NCI-H82 treated with DMSO at 0.1 percent for 48 hours (cell line): ENCODE measurements at regions not wholly inside any gene's neighbourhood (a gene's known extent, or its start where the extent isn't known, plus 50 kb on each side); places are given as distances from the start of the nearest gene placed in this dataset.

Source experiments
- DNase-seq: peaks from one replicate; lab custom pipeline; 2025; ENCODE audit not compliant: unreplicated experiment; lab: John Stamatoyannopoulos, UW

DNA sequence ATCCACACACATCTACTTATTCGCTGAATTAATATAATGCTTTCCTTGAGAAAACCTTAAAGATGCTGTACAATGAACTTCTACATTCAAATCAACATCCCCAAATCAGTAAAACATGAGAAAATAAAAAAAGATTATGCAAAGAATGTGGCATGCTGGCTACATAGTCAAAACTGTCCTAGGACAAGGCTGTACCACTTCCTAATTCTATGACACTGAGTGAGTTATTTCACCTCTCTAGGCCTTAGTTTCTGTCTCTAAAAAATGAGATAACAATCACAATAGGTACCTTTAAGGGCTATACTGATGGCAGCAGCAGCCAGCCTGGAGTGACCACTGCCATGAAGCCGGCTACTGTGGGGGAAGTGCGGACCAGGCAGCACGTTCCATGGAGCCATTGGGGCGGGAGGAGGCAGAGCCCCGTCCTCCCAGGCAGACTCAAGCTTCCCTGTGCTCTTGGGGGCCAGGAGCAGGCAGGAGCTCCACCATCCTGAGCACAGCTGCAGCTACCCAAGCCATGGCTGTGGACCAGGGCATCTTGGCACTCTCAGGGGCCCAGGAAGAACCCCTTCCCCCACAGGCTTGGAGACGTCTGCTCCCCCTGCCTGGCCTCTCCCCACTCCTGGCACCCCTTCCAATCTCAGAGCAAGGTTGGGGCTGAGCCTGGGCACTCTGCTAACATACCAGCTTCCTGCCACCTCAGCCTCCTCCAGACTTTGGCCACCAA lies 110.2 kb downstream of the ELAPOR2 start:
- DNase-seq: no peak

DNA sequence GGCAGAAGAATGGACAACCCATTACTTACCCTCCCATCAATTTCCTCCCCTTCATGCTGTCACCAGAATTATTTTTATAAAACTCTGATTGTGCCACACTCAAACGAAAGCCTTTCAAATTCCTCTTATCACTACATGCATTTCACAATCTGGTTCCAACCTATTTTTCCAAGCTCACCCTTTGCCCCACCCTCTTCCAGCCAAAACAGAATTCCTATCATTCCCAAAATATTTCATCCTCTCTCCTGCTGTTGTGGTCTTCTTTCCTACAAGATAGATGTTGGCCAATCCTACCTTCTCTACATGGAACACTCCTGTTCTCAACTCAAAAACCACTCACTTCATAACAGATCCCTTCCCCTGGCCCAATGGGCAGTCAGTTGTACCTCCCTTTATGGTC lies 111.5 kb downstream of the ELAPOR2 start:
- no peak for DNase-seq

DNA sequence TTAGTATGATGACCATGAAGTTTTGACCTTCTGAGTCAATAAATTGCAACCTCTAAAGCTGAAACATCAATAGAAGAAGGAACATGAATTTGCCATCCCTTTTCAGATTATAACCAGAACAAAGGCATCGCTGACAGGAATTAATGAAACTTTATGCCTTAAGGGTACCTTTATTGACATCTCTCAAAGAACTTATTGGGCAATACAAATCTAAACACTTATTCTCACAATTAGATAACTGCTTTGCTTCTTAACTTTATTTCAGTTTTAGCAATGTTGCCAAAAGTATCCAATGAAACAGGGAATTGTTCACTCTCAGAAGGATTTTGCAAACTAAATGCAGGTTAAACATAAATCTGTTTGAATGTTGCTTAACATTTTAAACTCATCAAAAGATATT lies 116.0 kb downstream of the ELAPOR2 start:
- DNase-seq: no peak

DNA sequence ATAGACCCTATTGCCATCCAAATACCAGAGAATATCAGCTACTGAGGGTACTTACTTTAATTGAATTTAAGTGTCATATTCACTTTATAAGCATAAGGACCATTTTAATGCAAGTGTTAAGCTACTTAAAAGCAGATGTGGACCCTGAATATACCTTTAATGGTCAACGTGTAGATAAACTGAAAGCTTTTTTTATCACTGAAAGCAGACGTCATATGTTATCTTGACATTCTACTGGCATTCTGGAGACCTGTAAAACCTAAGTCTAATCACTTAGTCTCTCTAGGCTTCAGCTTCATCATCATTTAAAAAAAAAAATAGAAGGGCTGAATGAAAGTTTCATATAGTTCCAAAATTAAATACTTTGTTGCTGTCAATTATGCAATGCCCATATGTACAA lies 116.5 kb downstream of the ELAPOR2 start:
- peak; percentile 37 for DNase-seq

DNA sequence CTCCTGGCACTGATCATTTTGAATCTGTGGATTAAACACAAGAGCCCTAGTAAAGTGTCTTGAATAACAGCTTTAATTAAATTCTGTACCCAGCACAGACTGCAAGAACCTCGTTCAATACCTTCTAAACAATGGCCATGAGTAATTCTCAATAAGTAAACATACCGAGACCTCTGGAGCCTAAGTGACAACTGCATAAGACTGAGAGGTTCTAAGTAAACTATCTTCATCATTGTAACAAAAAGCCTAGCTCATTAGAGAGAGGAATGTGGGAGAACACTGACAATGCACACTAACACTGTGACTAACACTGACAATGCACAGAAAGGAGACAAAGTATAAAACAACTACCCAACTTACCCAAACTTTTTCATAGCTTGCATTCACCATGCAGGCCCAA lies 117.4 kb downstream of the ELAPOR2 start:
- no peak for DNase-seq

DNA sequence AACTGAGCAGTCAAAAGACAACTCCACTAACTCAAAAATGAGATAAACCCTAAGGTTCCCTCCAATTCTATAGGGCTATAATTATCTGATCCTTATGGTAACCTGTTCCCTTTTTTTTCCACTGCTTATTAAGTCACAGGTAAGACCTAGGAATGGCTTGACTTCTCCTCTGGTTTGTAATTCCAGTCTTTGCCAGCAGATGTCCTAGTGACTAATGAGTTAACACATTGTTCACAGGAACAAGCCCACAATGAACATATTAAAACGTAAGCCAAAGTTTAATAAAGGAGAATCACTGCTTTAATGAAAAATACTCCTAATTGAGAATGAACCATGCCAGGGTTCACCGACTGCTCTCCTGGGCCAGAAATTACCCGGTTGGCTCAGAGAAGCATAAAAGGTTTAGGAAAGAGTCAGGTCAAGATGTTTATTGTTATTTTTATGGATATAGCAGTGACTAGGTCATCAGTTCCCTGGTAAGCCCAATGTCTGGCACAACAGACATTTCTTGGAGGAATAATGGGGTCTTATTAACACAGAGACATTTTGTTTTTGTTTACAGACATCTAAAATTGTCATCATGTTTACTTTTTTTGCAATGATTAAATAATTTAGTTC lies 120.1 kb downstream of the ELAPOR2 start:
- DNase-seq: peak; percentile 28

DNA sequence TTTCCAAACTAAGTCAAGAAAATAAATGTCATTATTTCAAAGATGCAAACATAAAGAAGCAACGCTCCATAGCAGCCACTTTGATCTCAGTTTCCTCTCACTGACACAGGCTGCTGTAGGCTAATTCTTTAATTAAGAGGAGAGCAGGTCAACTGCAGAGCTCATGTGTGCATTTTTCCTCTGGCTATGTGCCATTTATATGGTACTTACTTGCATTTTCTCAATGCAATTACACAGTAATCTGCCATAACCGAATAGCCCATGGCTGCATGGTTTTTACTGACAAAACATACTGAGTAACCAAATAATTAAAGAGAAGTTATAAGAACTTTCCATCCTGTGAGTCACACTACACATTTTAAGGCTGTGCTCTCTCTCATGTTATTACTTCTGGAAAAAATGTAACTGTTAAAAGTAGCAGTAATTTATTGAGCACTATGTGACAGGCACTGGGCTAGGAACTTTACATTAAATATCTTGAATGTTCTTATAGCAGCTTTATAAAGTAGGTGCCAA lies 122.0 kb downstream of the ELAPOR2 start:
- no peak for DNase-seq

DNA sequence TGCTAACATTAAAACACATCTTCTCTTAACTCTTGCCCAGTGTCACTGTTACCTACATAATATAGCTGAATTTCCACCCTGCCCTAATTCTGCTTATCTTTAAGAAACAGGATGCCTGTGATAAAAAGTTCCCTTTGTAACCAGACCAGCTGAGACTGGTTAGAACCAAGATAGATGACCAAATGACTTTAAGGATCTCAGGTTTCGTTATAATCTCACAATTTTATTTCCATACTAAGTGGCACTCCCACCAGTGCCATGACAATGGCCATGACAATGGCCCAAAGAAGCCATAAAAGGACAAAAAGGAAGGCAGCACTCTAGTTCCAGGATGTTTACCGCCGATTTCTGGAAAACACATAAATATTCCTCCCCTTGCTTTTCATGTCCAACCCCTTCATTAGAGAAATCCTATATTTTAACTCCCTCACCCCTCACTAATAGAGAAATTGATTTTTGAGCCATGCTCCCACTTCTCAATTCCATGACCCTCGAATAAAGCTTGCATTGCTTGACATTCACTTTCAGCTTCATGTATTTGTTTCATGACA lies 126.1 kb downstream of the ELAPOR2 start:
- DNase-seq: no peak

DNA sequence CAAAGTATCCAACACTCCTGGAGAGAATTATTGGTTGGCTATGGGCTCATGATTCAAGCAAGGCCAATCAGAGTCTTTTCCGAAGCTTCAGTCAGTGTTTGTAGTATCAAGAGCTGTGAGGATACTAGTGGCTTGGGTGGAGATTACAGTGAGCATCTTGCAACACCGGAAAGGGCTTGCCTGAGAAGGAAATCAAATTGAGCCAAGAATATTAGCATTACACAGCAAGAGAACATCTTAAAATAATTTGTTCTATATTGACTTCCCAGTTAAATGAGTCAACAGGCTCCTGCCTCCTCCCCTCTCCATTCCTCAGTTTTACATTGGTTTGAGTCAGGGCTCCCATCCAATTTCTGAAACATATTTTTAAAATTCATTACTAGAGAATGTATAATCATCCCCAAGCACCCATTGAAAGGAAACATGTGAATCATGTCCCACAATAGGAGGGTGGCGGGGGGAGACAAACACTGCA lies 127.4 kb downstream of the ELAPOR2 start:
- DNase-seq: no peak

DNA sequence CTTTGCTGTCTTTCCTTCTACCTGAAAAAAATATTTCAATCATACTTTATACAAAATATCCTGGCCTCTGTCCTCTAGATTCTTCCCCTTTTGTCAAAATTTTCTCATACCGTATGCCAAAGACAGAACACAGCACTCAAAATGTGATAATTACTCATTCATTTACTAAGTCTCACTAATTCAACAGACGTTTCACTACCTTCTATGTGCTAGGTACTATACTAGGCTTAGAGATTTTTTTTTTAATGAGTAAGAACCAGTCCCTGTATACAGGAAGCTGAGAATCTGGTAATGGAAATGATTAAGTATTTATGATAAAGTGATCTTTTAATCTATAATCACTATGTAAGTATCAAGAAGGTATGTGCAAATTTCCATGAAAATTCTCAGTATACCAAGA lies 128.0 kb downstream of the ELAPOR2 start:
- DNase-seq: no peak

DNA sequence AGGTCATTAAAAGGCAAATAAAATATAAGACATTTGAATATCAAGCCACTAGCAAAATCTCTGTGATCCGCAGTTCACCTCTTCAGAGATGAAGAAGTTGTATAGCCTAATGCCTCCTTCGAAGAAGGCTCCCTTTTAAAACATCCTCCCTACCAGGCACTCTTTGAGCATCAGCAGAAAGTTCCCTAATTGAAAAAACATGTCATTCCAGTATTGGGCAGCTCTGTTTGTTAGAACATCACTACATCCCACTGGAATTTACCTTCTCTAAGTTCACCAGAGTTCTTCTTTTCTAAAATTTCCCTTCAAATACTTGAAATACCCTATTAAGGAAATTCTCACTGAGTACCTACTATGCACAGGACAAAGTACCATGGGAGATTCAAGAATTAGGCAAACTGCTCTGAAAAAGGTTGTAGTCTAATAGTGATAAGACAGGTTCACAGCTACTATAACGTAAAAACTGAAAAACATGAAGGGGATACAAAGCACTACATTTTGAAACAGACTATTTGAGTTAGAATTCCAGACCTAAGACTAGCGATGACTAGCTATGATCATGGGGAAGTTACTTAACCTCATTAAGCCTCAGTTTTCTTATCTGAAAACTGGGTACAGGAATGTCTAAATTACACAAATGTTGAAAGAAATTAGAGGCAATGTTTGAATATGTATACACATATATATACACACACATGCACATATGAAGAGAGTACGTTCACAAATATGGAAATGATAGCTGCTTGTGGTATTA lies 128.7 kb downstream of the ELAPOR2 start:
- DNase-seq: no peak

DNA sequence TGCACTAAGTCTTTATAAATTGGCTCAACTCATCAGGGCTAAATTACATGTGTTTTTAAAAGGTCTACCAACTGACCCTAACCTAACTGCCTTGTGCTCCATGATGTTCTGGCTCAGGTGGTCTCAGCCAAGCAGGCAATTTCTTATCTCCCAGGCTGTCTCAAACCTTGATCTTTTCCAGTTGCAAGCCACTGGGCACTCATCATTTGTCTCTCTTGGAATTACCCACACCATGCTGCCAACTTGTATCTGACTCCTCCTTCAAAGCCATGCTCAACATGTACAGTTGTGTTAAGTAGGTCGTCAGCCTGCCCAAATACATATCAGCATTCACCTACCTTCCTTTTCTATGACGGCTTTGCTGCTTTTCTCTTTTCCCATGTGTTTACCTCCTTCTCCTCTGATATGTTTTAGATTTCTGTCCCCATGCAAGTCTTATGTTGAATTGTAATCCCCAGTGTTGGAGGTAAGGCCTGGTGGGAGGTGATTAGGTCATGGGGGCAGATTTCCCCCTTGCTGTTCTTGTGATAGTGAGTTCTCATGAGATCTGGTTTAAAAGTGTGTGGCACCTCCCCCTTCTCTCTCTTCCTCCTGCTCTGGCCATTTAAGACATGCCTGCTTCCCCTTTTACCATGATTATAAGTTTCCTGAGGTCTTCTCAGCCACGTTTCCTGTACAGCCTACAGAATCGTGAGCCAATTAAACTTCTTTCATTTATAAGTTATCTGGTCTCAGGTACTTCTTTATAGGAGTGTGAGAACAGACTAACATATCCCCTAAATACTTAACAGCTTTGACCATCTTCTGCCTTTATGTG lies 130.0 kb downstream of the ELAPOR2 start:
- DNase-seq: no peak

DNA sequence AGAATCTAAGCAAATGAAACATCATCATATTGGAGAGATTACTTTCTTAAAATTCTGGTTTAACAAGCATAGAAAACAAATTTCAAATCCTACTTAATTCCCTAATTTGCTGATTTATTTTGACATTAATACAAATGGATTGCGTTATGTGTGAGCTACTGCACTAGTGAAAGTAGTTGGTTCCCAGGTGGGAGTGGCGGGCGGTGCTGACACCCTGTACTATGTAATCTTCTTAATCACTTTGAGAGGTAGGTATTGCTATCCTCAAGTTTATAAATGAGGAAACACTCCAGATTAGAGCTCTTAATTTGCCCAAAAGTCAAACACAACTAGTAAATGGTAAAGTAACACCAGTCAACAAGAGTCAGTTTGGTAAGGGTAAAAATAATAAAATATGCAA lies 131.1 kb downstream of the ELAPOR2 start:
- peak; percentile 40 for DNase-seq

DNA sequence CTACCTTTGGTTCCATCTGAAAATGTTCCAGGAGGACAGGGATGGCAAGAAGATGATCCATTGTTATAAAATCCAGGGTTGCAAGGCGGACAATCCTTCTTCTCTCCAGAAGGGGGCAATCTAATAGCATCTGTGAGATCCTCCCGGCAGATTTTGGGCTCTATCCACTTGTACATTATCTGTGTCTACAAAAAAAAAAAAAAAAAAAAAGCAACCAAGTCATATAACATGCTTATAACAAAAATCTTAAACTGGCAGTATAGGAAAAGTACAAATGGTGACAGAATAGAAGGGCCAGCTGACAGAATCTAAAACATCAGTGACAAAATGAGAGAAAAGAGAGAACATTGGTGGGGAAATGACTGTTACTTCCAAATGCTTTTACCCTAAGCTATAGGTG lies 132.7 kb downstream of the ELAPOR2 start:
- DNase-seq: peak; percentile 46

DNA sequence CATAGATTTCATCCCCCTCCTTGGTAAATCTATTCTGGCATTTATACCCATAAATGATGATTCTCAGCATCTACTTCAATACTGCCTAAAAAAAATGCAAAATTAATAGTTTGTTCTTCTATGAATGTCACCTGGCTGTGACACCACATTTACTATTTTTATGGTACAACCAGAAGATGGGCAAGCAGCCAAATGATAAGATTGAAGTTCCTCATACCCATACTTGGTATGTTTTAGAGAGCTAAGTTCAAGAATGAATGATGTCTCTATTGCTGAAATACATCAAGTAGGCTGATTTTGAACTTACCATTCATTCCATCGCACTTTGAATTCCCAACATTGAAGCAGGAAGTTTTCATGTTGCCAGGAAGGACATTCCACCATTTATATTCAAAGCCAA lies 134.2 kb downstream of the ELAPOR2 start:
- DNase-seq: no peak

DNA sequence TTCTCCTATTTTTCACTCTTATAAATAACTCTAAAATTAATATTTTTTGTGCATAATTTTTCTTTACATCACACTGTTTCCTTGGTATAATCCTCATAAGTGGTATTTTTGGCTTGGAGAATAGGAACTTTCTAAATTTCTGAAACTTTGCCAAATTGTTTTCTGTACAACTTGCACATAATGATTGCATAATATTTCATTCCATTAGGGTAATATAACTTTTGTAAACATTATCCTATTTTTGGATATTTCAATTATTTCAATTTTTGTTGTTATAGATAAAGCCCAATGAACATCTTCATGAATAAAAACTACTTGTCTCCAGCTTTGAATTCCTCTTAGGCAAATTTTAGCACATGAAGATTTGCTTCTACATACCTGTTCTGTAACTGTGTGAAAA lies 135.9 kb downstream of the ELAPOR2 start:
- DNase-seq: no peak

DNA sequence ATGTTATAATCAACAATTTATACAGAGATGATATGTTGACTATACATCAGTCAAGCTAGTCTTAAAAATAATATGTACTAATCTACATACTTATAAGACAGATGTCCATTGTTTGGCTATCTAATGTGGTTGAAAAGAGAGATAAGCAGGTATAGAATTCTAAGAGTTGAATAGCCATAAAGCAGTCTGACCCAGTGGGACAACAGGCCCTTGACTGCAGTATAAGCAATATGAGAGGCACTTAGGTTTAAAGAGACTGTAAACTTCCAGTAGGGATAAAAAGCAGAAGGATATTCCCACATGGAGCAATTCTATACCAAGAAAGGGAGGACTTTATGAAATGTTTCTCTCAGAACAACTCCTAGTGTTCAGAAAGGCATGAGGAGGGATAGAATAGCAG lies 139.3 kb downstream of the ELAPOR2 start:
- no peak for DNase-seq

DNA sequence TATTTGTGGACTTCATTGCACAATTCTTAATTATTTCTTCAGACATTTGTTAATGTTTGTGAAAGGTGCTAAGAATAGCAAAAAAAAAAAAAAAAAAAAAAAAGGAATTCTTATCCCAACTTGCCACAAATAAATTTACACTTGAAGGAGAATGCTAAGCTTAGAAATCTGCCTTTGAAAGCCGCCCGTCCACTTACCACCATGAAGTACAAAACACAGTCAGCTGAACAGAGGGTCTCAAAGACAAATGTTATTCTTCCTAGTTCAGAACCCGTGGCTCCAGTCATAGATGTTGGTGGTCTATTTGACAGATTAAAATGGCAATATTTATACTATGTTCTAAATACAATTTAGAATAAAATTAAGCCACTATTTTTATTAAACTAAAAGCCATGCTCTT lies 141.2 kb downstream of the ELAPOR2 start:
- DNase-seq: no peak

DNA sequence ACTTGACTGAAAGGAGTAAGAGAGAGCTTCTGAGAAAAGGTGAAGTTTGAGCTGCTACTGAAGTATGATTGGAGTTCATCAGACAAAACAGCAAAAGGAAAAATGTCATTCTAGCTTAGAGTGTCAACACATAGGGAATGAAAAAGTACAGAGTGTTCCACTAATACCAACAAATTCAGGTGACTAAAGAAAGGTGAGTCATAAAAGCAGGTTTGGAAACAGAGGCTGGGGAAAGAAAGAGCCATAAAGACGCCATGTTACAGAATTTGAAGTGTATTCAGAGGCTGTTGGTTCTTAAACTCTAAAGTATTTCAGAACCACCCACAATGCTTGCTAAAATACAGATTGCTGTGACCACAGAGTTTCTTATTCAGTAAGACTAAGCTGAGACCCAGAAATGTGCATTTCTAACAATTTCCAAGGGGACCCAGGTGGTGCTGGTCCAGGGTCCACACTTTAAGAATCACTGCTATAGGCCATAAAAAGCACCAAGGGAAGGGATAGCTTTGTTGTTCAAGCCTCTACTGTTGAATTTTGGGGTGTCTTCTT lies 143.1 kb downstream of the ELAPOR2 start:
- DNase-seq: no peak

DNA sequence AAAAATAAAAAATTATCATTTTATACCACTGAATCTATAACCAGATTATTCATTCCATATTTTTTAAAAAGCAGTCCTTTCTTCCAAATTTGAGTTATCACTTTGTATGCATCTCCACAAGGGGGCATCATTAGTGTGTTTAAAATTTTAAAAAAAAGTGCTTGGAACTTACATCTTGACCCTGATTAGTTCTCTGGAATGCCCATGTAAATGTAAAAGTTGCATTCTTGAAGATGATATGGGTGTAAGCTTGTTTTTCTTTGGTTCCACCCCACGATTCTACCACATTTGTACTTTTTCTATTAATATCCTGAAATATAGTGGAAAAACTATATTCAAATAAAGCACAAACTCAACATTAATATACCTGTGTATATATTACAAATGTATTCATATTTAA lies 144.9 kb downstream of the ELAPOR2 start:
- DNase-seq: no peak
